ENCODE measurements at regions not wholly inside any gene's neighbourhood (a gene's known extent, or its start where the extent isn't known, plus 50 kb on each side); places are given as distances from the start of the nearest gene placed in this dataset.

- DNase-seq, result no peak
Observed at GRCh38 chr6:122524056-122524455, 52.4 kb upstream of the SERINC1 start.

DNA sequence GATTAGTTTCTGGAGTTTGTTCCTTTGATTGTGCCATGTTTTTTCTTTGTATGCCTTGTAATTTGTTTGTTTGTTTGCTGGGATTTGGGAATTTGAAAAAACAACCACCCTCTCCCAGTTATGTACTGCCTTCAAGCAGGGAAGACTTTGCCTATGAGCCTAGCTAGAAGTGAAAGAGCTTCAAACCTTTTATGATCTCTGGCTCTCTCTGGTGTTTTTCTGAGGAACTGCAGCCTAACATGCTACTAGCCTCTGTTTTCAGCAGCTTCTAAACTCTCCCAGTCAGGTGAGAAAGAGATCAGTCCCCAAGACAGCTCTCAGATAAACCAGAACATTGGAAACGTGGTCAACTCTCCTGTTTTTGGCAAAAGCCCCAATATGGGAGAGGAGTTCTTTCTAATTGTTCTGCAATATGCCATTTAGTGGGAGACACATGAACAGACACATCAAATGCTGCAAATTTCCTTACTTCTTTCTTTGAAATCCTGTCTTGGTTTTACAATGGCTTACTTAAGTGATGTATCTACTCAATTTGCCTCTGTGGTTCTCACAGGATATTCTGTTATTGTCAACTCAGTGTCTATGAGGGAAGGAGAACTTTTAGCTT lies 58.9 kb upstream of the SERINC1 start:
- peak; percentile 53 to 74 for DNase-seq

GRCh38 chr6:122548281-122548680 lies 61.9 kb upstream of the PKIB start:
- no peak for DNase-seq

DNA sequence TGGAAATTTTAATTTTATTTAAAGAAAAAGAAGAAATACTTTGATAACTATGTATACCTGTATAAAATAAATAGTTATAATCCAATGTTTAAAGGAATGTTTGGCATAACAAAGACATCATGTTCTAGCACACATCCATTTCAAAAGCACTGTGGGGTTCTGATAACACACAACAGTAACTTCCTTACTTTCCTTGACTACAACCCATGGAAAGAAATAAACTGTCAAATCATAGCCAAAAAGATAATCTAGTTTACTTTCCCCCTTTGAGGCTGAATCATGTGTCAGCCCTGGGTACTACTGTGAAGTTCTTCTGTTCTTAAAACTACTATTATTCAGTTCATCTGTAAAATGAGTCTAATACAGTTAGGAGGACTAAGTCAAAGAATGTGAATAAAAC lies 61.4 kb upstream of the PKIB start:
- no peak for DNase-seq

DNA sequence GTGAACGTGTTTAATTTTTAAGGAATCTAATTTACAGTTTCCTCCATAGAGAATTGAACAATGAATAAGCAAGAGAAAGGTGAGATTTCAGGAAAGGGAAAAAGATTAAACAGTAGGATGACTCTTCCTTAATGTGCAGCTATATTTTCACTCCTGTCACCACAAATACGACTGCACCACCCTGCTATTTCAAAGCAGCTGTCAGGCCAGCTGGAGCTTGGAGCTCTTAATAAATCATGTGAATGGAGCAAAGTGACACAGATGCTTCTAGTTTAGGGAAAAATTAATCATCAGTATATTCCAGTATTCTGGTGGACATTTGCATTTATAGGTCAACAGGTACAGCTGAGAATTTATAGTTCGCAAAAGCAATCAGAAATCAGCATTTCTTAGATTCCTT lies 56.5 kb upstream of the PKIB start:
- DNase-seq, result no peak

- no peak for DNase-seq
Observed at GRCh38 chr6:122555561-122555960, 54.6 kb upstream of the PKIB start.

DNA sequence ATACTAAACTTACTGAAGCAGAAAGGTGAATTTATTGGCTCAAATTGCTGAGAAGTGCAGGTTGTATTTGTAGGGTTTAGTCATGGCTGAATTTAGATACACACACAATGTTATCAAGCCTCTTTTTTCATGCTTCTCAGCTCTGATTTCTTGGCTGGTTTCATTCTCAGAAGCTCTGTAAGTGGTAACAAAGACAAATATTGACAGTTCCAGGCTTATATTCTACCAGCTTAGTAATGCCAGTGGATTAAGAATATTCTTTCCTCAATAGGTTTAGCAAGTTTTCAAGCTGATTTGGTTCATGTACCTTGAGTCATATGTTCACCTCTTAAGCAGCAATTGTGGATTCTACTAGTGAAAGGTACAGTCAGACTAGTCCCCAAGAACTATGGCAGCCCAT lies 52.1 kb upstream of the PKIB start:
- no peak for DNase-seq

All from CD4-positive, alpha-beta T cell treated with Interferon alpha-2 for 1 hour (primary cell).